ENCODE measurements at regions not wholly inside any gene's neighbourhood (a gene's known extent, or its start where the extent isn't known, plus 50 kb on each side); places are given as distances from the start of the nearest gene placed in this dataset.
A peak's percentile ranks its signal among the peaks of the same experiment; 100 is the strongest.

DNA sequence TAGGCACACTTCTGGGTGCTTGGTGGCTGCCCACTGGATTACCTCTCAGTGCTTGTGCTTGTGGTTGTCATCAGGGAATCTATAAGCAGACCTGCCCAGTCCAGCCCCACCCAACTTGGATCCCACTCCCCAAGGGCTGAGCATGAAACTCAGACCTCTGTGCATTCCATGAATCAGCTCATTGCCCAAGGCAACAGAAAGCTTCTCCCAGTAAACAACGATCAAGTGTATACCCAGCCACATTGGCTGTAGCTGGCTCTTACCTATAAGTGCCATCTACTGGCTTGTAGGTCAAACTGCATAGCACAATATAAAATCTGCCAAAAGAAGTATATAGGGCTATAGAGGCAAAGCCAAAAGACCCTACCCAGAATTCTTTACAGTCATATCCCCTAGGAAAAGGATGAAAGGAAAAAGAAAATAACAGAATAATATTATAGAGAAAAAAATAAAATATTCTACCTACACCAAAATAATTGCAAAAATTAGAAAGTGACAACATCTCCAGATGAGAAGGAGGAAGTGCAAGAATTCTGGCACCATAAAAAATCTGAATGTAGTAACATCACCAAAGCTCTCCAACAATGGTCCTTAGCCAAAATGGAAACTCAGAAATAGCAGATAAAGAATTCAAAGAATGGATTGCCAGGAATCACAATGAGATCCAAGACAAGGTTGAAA, 321.0 kb upstream of the TRPC7 start:
- Histone ChIP-seq H4K20me1 (ENCODE audit: control insufficient read depth, insufficient read depth, low read depth, low read length) (no peaks in the 10 kb centered on the region), H3F3A (ENCODE audit: control insufficient read depth, insufficient read depth) (no peaks in the 10 kb centered on the region), H3K9me3 (ENCODE audit: control insufficient read depth, insufficient read depth, low read length) (peaks cover 4% of the 10 kb centered on the region; the same call in 1 of the 2 replicates), H3K4me1 (ENCODE audit: control insufficient read depth, low read length) (no peaks in the 10 kb centered on the region), H3K4me2 (ENCODE audit: low read length) (no peak overlapping the region), H3K79me2 (ENCODE audit: control insufficient read depth, low read length) (no peaks in the 10 kb centered on the region), H3K9me2 (replicated peaks; ENCODE audit: control insufficient read depth, low read length) (no peaks in the 10 kb centered on the region), H3K36me3 (ENCODE audit: control insufficient read depth, low read length) (no peaks in the 10 kb centered on the region), H3K4me3 (ENCODE audit: low read length) (no peak overlapping the region), H3K27me3 (ENCODE audit: control insufficient read depth, low read length) (no peaks in the 10 kb centered on the region), H3K27ac (ENCODE audit: low read depth, low read length) (no peak overlapping the region)
- TF ChIP-seq, protein P1, sequence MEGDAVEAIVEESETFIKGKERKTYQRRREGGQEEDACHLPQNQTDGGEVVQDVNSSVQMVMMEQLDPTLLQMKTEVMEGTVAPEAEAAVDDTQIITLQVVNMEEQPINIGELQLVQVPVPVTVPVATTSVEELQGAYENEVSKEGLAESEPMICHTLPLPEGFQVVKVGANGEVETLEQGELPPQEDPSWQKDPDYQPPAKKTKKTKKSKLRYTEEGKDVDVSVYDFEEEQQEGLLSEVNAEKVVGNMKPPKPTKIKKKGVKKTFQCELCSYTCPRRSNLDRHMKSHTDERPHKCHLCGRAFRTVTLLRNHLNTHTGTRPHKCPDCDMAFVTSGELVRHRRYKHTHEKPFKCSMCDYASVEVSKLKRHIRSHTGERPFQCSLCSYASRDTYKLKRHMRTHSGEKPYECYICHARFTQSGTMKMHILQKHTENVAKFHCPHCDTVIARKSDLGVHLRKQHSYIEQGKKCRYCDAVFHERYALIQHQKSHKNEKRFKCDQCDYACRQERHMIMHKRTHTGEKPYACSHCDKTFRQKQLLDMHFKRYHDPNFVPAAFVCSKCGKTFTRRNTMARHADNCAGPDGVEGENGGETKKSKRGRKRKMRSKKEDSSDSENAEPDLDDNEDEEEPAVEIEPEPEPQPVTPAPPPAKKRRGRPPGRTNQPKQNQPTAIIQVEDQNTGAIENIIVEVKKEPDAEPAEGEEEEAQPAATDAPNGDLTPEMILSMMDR (IDR thresholded peaks at IDR 0.05; ENCODE audit: low read depth, low read length, poor library complexity, severe bottlenecking): peak; percentile 53
- no peak for TF ChIP-seq EZH2phosphoT487 (IDR thresholded peaks at IDR 0.05; ENCODE audit: borderline replicate concordance, low read length)

DNA sequence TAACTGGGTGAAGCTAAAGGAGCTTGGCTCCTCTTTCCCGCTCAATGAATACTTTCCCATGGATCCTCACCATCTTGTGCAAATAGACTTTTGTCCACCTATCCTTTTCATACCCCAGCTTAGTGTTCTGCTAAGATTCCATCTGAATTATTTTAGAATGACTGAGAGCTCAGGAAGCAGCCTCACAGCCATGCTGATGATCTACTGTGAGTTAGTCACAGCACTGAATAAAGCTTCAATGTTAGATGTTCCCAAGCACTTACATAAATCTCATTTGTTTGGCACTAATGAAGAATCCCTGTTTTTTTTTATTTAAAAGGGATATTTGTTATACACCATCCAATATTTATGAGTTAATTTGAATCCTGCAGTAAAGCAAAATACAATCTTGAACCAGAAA, 317.6 kb upstream of the TRPC7 start:
- H3K4me1 ChIP-seq (ENCODE audit: control insufficient read depth, low read length): no peaks in the 10 kb centered on the region
- no peaks in the 10 kb centered on the region for H3K9me2 ChIP-seq (replicated peaks; ENCODE audit: control insufficient read depth, low read length)
- no peak overlapping the region for H3K4me2 ChIP-seq (ENCODE audit: low read length)
- no peaks in the 10 kb centered on the region for H3K27me3 ChIP-seq (ENCODE audit: control insufficient read depth, low read length)
- no peak overlapping the region for H3K4me3 ChIP-seq (ENCODE audit: low read length)
- H3K36me3 ChIP-seq (ENCODE audit: control insufficient read depth, low read length): no peaks in the 10 kb centered on the region
- H3K9me3 ChIP-seq (ENCODE audit: control insufficient read depth, insufficient read depth, low read length): peaks cover 12% of the 10 kb centered on the region
- no peaks in the 10 kb centered on the region for H4K20me1 ChIP-seq (ENCODE audit: control insufficient read depth, insufficient read depth, low read depth, low read length)
- H3F3A ChIP-seq (ENCODE audit: control insufficient read depth, insufficient read depth): no peaks in the 10 kb centered on the region
- TF ChIP-seq, protein P1 (IDR thresholded peaks at IDR 0.05; ENCODE audit: low read depth, low read length, poor library complexity, severe bottlenecking): no peak
- no peak for TF ChIP-seq EZH2phosphoT487 (IDR thresholded peaks at IDR 0.05; ENCODE audit: borderline replicate concordance, low read length)
- H3K27ac ChIP-seq (ENCODE audit: low read depth, low read length): no peak overlapping the region
- H3K79me2 ChIP-seq (ENCODE audit: control insufficient read depth, low read length): no peaks in the 10 kb centered on the region

DNA sequence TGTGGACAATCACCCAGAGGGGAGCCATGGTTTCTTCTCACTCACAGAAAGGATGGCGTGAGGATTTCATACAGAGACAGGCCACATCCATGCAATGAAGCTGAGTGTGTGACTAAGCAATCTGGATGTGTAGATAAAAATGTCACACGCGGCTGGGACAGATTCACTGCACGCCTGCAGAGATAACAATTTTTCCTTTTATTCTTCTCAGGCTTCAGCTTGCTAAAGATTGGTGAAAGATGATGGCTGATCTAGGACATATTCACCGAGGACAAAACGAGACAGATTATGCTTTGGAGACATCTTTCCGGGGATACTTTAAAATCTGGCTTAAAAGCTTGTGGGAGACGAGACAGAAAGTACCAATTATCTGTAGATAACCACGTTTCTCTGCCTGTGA, 313.9 kb upstream of the TRPC7 start:
- no peaks in the 10 kb centered on the region for H3K36me3 ChIP-seq (ENCODE audit: control insufficient read depth, low read length)
- no peaks in the 10 kb centered on the region for H4K20me1 ChIP-seq (ENCODE audit: control insufficient read depth, insufficient read depth, low read depth, low read length)
- peaks cover 12% of the 10 kb centered on the region for H3K9me3 ChIP-seq (ENCODE audit: control insufficient read depth, insufficient read depth, low read length)
- no peaks in the 10 kb centered on the region for H3K79me2 ChIP-seq (ENCODE audit: control insufficient read depth, low read length)
- no peak overlapping the region for H3K4me3 ChIP-seq (ENCODE audit: low read length)
- no peaks in the 10 kb centered on the region for H3K27me3 ChIP-seq (ENCODE audit: control insufficient read depth, low read length)
- TF ChIP-seq, protein P1 (IDR thresholded peaks at IDR 0.05; ENCODE audit: low read depth, low read length, poor library complexity, severe bottlenecking): no peak
- H3K27ac ChIP-seq (ENCODE audit: low read depth, low read length): no peak overlapping the region
- H3K9me2 ChIP-seq (replicated peaks; ENCODE audit: control insufficient read depth, low read length): no peaks in the 10 kb centered on the region
- no peak overlapping the region for H3K4me2 ChIP-seq (ENCODE audit: low read length)
- no peaks in the 10 kb centered on the region for H3K4me1 ChIP-seq (ENCODE audit: control insufficient read depth, low read length)
- no peaks in the 10 kb centered on the region for H3F3A ChIP-seq (ENCODE audit: control insufficient read depth, insufficient read depth)

All from DOHH2 (cell line).